22Rv1 (cell line): ENCODE measurements at regions not wholly inside any gene's neighbourhood (a gene's known extent, or its start where the extent isn't known, plus 50 kb on each side); places are given as distances from the start of the nearest gene placed in this dataset.

Experiments used
- CTCF ChIP-seq: fragments of 450-650 bp; IDR thresholded peaks from 2 replicates; pipeline ENCODE4 v1.5.1; 2017; ENCODE audit warnings: mild to moderate bottlenecking
- ZFX ChIP-seq: fragments of 450-650 bp; IDR thresholded peaks from 2 replicates; pipeline ENCODE4 v1.6.1; 2017; ENCODE audit warnings: antibody characterized with exemption, borderline replicate concordance

DNA sequence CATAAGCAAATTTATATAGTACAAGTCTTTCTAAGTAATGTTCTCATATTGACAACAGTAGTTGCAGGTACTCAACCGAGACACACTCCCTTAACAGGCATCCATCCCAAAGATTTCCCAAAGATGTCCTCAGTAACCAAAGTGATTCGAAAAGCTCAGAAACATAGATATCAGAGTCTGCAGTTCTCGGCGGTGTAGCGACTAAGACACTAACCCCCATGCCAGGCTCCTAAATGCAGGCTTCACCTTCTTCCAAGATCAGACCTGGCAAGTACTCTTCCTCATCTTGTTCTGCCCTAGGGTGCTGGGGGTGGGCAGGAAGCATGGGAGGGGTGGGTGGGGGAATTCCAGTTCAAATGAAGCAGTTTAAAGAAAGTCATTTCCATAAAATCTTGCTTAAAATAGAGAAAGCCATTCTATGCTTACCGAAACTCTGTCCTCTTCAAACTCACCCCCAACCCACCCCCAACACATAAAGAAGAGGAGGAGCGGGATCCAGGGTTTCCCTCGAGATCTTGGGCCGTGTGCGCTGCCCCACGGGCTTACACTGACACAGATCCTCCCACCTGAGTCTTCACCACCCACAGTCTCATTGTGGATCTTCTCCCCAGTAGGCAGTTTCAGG is 59.0 kb upstream of the BCL6 start:
- TF ChIP-seq CTCF, result no peak
- no peak for TF ChIP-seq ZFX
